ENCODE measurements at regions not wholly inside any gene's neighbourhood (a gene's known extent, or its start where the extent isn't known, plus 50 kb on each side); places are given as distances from the start of the nearest gene placed in this dataset.

DNA sequence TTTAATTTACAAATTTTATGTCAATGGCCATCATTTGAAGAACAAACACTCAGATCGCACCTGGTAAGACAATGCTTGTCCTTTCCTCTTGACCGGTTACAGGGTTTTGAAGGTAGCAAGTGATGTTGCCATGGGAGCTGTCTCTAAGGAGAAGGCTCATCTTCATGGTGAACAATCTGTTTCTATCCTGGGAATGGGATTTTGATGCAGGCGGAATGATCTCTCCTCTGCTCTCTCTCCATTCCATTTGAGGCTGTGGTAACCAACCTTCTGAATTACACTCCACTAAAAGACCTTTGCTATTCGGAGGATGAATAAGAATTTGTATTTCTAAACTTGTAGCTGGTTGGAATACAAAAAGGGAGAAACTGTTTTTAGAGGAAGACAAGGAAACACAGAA is 57.9 kb upstream of the SLC5A9 start:
- TF ChIP-seq EZH2phosphoT487 (IDR thresholded peaks at IDR 0.05; ENCODE audit: insufficient read depth, low read depth) (no peak), EZH2 (IDR thresholded peaks at IDR 0.05; ENCODE audit: insufficient read depth, poor library complexity, severe bottlenecking) (no peak)

Measured in GM23248 (cell line).